NK-92 treated with Interleukin-12 subunit alpha and Interleukin-12 subunit beta, amount 100 ng/mL, for 24 hours (cell line): ENCODE measurements at regions not wholly inside any gene's neighbourhood (a gene's known extent, or its start where the extent isn't known, plus 50 kb on each side); places are given as distances from the start of the nearest gene placed in this dataset.
"Not testable (repeated sequence)": the region's sequence is repeated elsewhere in the genome, so short reads cannot be mapped to it uniquely, and the experiment has no call there.

Experiments used
- DNase-seq: peaks from one replicate; lab custom pipeline; 2025; lab: John Stamatoyannopoulos, UW

GRCh38 chr12:105641749-105642148, 311.3 kb downstream of the C12orf75 start:
- DNase-seq = no peak

- no peak for DNase-seq
Measured at GRCh38 chr12:105644770-105645169, 314.3 kb downstream of the C12orf75 start.

GRCh38 chr12:105654606-105655005, 324.1 kb downstream of the C12orf75 start:
- DNase-seq = no peak

- DNase-seq = no peak
Measured at GRCh38 chr12:105658389-105658788, 327.9 kb downstream of the C12orf75 start.

- no peak for DNase-seq
Measured at GRCh38 chr12:105659355-105660075, 329.0 kb downstream of the C12orf75 start.

- not testable (repeated sequence) for DNase-seq
Measured at GRCh38 chr12:105664765-105665164, 334.3 kb downstream of the C12orf75 start.

GRCh38 chr12:105665366-105665765, 334.9 kb downstream of the C12orf75 start:
- no peak for DNase-seq

GRCh38 chr12:105667973-105668743, 337.7 kb downstream of the C12orf75 start:
- DNase-seq = no peak

GRCh38 chr12:105670672-105671071, 340.2 kb downstream of the C12orf75 start:
- no peak for DNase-seq

- no peak for DNase-seq
Measured at GRCh38 chr12:105671720-105672119, 341.2 kb downstream of the C12orf75 start.

GRCh38 chr12:105672121-105672975, 341.9 kb downstream of the C12orf75 start:
- no peak for DNase-seq

- no peak for DNase-seq
Measured at GRCh38 chr12:105674871-105675699, 344.6 kb downstream of the C12orf75 start.

- no peak for DNase-seq
Measured at GRCh38 chr12:105676694-105677093, 346.2 kb downstream of the C12orf75 start.

GRCh38 chr12:105677672-105678071, 347.2 kb downstream of the C12orf75 start:
- DNase-seq = no peak

GRCh38 chr12:105679982-105680381, 349.5 kb downstream of the C12orf75 start:
- no peak for DNase-seq

- DNase-seq = no peak
Measured at GRCh38 chr12:105681341-105681740, 350.9 kb downstream of the C12orf75 start.

GRCh38 chr12:105682821-105683220, 352.3 kb downstream of the C12orf75 start:
- not testable (repeated sequence) for DNase-seq

- DNase-seq = not testable (repeated sequence)
Measured at GRCh38 chr12:105683836-105684235, 353.3 kb downstream of the C12orf75 start.

GRCh38 chr12:105698075-105698474, 367.6 kb downstream of the C12orf75 start:
- DNase-seq = no peak

- DNase-seq = no peak
Measured at GRCh38 chr12:105699209-105699608, 368.7 kb downstream of the C12orf75 start.

GRCh38 chr12:105704787-105705186, 374.3 kb downstream of the C12orf75 start:
- no peak for DNase-seq
